ENCODE measurements at regions not wholly inside any gene's neighbourhood (a gene's known extent, or its start where the extent isn't known, plus 50 kb on each side); places are given as distances from the start of the nearest gene placed in this dataset.

DNA sequence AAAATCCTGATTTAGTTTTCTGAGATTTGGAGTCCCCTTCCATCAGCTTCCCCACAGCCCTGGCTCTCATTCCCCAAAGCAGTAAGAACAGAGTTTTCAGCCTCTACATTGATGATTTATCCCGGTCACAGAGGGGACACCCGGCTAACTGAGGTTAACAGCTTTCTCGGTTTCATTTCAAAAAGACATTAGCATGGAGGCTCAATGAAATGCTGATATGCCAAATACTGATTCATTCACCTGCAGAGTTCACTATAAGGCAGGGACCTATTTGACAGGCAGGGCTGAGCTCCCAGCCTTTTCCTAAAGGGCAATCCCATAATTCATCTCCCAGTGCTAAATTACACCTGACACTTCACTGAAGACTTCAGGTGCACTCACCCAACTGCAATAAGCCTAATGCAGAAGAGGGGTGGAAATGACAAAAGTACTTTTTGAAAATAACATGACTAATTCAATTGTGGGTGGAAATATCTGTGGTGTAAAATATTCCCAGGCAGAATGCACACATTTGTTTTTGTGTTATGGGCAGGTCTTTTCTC is 99.8 kb upstream of the PMFBP1 start:
- no peak for DNase-seq (ENCODE audit: missing footprints)
- intact Hi-C loops (cut with DNase I), result no loop called here
- ATAC-seq, result no peak

DNA sequence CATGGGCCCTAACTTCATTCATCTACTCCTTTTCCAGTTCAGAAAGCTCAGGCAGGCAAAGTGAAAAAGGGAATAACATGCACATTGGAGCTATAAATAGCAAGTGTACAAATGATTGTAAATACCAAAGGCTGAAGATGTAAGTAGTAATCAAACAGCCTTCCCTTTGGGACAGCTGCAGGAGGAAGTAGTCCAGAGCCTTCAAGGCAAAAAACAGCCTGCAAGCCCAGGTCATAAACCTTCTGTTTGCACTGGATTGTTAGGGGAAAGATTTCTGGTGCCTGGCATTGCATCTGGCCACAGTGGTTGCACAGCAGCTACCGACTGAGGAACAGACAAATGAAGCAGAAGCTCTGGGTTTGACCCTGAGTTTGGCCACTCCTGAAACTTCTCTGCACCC is 98.6 kb upstream of the PMFBP1 start:
- ATAC-seq (no peak), DNase-seq (ENCODE audit: missing footprints) (no peak)
- intact Hi-C loops (cut with DNase I), result no loop called here

DNA sequence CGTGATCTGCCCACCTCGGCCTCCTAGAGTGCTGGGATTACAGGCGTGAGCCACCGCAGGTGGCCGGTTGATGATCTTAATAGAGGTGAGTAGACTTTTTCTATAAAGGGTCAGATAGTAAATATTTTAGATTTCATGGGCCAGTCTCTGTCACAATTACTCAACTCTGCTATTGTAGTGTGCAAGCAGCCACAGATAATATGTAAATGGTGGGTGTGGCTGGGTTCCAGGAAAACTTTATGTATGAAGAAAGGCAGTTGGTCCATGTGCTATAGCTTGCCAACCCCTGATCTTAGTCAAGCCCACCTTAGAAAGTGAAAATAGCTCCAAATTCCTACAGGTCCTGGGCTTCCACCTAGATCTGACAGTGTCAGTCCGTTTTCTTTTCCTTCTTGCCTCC is 94.9 kb upstream of the PMFBP1 start:
- no peak for DNase-seq (ENCODE audit: missing footprints)
- ATAC-seq, result no peak
- intact Hi-C loops (cut with DNase I), result no loop called here

DNA sequence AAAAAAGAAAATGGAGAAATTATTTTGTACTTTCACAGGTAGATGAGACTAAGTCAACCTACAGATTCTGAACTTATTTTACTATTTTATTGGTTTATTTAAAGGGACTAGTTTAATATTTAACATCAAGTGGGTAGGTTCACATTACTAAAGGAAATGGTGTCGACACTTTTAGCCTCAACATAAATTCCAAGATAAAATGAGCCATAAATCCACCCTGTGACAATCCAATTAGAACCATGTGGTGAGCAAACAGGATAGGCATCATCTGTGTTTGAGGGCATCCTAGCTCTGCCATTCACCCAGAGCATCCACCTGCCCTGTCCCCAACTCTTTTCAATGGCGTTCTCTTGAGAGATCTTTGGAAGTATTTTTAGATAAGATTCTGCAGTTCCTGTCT is 92.8 kb upstream of the PMFBP1 start:
- DNase-seq (ENCODE audit: missing footprints), result no peak
- intact Hi-C loops (cut with DNase I), result no loop called here
- ATAC-seq, result no peak

DNA sequence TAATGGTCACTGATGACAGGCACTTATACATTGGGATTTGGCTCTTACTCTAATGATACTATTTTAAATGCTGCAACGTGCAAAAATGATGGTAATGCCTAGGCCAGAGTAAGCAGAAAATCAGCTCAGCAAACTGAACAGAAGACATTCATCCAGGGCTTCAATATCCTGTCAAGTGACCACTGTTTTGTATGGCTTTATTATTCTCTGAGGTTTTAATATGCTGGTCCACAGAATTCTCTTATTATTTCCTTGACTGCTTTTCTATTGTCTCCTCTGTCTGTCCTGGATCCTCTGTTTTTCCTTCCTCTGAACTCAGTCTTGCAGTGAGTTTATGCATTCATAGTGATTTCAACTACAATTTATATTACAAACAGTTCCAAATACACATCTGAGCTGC is 90.8 kb upstream of the PMFBP1 start:
- DNase-seq (ENCODE audit: missing footprints) (no peak), ATAC-seq (no peak)
- intact Hi-C loops (cut with DNase I), result no loop called here

DNA sequence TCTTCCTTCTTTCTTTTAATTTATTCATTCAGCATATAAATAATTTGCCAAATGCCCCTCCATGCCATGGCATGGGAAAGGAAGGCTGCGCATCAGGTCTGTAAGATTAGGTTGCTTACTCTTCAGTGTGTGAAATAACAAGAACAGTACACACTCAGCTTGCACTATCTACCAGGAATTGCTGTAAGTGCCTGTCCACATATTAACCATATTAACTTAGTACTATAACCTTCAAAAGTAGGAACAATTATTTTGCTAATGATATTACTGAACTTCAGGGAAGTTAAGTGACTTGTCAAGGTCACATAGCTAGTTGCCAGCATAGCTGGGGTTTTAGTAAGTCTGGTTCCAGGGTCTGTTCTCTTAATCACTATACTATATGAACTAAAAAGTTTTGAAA is 89.2 kb upstream of the PMFBP1 start:
- no peak for ATAC-seq
- intact Hi-C loops (cut with DNase I), result no loop called here
- no peak for DNase-seq (ENCODE audit: missing footprints)

DNA sequence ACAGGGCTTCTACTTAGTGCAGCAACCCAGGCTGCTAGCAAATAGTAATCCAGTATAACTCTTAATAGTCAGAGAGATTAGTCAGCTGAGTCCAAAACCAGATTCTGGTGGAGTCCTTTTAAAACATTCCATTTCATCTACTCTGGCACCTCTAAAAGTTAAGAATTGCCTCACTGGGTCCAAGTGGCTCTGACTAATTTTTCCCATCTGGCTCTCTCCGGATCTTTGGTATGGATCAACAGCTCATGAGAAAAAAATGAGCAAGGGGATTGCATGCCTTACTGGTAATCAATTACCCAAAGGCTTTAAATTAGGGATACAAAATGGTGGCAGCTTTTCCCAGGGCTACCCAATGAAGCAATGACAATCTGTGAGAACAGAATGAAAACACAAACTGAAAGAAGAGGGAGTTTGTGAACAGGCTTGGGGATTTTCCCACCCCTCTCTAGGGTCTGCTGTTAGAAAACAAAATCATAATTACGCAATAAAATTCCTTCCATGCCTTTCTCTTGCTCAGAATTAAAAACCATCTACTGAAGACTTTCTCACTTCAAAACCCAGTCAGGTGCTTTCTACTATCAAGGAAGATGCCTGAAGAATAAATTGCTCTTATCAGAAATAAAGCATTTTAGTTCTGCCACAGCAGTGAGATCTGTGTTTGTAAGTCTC is 84.6 kb upstream of the PMFBP1 start:
- no peak for ATAC-seq
- intact Hi-C loops (cut with DNase I), result no loop called here
- DNase-seq (ENCODE audit: missing footprints), result no peak

DNA sequence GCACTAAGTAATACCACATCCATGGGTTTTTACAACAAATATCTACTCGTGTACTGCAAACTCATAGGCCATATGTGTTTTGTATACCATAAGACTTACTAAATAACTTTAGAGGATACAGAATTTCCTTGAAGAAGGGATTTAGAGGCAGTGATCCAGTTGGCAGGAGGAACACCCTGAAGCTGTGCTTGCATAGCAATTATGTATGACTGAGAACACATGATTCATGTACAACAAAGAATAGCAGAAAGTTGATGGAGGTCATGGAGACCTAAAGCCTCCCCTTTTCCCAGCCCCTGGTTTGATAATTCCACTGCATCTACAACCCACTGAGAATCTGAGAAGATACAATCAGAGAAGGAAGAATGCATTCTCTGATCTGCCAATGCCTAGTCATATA is 83.8 kb upstream of the PMFBP1 start:
- DNase-seq (ENCODE audit: missing footprints), result no peak
- ATAC-seq, result no peak
- intact Hi-C loops (cut with DNase I), result no loop called here

DNA sequence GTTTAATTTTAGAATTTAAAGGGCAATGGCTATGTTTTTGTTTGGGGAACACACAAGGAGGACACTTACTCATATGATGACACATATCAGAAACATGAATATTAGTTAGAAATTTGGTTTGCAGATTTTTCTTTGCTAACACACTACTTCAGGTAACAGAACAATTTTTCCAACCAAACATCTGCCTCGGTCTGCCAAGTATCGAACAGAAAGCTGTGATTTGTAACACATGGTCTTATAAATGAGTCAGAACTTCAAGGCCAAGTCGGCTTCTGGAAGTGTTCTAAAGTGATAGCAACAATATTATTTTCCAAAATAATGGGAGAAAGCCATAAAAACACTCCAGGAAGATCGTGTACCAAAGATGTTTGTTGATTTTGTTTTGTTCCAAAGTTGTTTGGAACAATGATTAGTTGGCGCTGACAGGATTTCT is 75.9 kb upstream of the PMFBP1 start:
- ATAC-seq (no peak), DNase-seq (ENCODE audit: missing footprints) (no peak)
- intact Hi-C loops (cut with DNase I), result no loop called here

DNA sequence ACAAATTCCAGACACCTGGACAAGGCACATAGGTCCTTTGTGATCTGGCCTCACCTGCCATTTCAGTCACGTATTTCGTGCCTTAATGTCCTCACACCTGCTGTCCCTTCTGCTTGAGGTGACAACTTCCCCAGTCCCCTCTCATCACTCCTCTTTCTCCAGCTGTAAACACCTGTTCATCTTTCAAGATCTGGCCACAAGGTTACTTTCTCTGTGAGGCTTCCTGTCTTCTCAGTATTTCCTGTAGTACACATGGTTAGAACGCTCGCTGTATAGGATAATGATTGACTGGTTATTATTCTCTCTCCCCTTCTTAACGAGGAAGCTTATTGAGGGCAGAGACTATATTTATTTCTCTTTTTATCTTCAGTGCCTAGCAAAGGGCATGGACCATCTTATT is 74.5 kb upstream of the PMFBP1 start:
- ATAC-seq, result no peak
- DNase-seq (ENCODE audit: missing footprints), result no peak
- intact Hi-C loops (cut with DNase I), result no loop called here

DNA sequence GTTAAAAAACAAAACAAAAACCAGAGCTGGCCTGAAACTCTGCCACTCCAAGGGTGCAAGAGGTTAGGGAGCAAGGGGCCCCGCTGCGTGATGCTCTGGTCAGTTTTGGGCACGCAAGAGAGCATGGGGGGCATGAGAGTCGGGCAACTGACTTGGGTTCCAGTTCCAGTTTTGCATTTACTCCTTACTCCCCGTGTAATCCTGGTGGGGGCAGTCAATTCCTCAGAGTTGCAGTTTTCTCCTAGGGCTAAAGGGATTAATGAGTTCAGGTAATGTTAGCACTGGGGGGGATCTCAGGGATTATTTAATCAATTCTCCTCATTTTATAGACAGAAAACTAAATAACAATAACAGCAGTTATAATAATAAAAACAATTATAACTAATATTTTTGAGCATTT is 72.9 kb upstream of the PMFBP1 start:
- intact Hi-C loops (cut with DNase I), result loop anchor here (5.0 kb wide), 1 partner anchor 222 kb away; no protein-coding TSS in a partner anchor
- DNase-seq (ENCODE audit: missing footprints), result no peak
- ATAC-seq, result no peak

DNA sequence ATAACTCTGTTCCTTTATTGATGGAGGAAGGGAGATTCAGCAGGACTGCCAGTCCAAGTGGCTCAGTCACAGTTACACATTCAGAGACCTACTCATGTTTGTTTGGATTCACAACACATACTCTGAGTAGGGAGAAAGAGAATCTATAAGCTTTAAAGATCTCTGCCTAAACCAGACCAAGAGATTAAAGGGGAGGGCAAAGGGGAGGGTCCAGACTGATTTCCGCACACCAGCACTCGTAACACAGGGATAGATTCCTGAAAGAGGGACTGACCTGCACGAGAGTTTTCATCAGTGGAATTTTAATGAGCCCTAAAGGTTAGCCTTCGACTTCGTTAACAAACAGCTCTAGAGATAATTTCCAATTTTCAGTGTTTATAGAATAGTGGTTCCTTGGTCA is 71.7 kb upstream of the PMFBP1 start:
- ATAC-seq, result no peak
- intact Hi-C loops (cut with DNase I), result loop anchor here (5.0 kb wide), 1 partner anchor 224 kb away; no protein-coding TSS in a partner anchor

DNA sequence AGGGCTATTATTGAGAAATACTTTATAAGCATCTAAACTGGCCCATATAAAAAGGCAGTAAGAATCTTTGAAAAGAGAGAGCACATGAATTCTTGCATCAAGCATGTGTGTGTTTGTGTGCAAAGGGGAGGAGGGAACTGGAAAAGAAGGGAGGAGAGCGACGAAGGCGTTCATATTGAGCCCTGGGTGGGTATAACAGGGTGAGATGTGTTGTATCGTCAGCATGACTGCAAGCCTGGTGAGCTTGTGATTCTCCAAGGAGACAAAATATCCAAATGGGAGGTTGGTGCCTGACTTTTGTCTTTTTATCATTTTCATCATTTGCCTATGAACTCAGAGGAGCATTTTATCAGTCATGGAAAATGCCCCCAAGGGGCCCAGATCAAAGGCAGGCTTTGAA is 70.8 kb upstream of the PMFBP1 start:
- intact Hi-C loops (cut with DNase I), result loop anchor here (5.0 kb wide), 1 partner anchor 225 kb away; no protein-coding TSS in a partner anchor
- no peak for ATAC-seq

More for the DNA sequence above, 71.7 kb upstream of the PMFBP1 start:
- DNase-seq (ENCODE audit: missing footprints), result no peak

DNA sequence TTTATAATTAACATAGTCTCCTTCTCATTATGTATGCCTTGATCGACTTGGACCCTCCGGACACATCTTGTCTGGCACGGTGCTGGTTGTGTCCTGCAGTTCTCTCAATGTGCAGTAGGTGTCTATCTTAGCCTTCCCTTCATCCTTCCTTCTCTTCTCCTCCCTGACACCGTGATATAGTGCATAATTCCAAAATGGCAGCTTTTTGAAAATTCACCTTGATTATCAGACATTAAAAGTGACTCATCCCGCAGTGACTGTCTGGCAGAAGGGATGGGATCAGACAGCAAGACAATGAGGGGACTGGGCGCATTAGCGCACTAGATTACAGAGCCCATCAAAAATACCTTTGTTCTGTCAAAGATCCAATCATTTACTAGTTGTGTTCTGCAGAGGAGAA is 70.0 kb upstream of the PMFBP1 start:
- intact Hi-C loops (cut with DNase I), result loop anchor here (5.0 kb wide), 1 partner anchor 225 kb away; no protein-coding TSS in a partner anchor
- no peak for DNase-seq (ENCODE audit: missing footprints)
- ATAC-seq, result peak; percentile 46

More for the DNA sequence above, 70.8 kb upstream of the PMFBP1 start:
- DNase-seq (ENCODE audit: missing footprints), result no peak

DNA sequence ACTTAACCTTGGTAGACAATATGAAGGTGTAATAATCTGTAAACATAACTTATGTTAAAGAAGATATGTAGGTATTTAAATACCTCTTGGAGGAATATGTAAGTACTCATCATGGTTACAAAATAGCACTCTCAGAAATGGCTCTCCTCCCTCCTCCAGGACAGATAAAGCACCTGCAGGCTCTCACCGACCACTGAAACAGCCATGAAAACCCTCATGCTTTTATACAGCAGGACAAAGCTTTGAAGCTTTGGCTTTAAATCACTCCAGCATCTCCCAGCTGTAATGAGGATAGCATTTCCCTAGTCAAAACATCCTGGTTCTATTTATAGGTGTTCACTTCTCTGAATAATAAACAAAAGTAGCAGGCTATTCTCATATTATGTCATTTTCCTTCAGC is 69.1 kb upstream of the PMFBP1 start:
- intact Hi-C loops (cut with DNase I), result loop anchor here (5.0 kb wide), 1 partner anchor 226 kb away; no protein-coding TSS in a partner anchor
- no peak for ATAC-seq
- no peak for DNase-seq (ENCODE audit: missing footprints)

DNA sequence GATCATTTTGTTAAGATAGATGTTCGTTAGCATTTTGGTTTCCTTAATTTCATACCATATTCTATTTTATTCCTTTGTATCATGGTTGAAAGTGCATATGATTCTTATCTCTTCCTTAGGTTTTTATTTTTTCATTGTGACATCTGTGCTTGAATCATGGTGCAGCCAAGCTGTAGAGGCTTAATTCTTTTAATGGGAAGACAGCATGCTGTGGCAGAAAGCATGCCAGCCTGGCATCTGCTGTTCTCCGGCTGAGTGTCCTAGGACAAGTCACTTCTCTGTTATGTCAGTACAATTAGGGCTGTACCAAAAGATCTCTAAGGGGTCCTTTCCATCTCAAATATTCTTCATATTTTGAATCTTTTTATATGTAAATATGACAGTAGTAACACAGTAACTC is 68.5 kb upstream of the PMFBP1 start:
- intact Hi-C loops (cut with DNase I), result loop anchor here (5.0 kb wide), 1 partner anchor 227 kb away; no protein-coding TSS in a partner anchor
- no peak for DNase-seq (ENCODE audit: missing footprints)
- ATAC-seq, result no peak

DNA sequence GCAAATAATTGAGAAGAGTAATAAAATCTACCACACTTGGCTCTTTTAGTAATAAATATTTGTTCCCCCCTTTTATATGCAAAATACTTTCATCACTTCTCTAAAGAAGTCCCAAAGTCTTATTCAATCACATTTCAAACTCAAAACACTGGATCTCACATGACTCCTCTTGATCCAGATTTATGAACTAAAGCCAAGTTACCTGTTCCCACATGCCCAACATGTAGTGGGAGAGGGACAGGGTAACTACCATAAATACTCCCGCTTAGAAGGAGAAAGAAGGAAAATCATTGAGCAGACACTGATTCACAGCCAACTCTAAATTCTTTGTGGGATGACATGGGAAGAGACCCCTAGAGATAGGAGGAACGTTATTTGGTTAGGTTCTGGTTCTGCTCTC is 64.9 kb upstream of the PMFBP1 start:
- intact Hi-C loops (cut with DNase I), result no loop called here
- DNase-seq (ENCODE audit: missing footprints) (no peak), ATAC-seq (no peak)

DNA sequence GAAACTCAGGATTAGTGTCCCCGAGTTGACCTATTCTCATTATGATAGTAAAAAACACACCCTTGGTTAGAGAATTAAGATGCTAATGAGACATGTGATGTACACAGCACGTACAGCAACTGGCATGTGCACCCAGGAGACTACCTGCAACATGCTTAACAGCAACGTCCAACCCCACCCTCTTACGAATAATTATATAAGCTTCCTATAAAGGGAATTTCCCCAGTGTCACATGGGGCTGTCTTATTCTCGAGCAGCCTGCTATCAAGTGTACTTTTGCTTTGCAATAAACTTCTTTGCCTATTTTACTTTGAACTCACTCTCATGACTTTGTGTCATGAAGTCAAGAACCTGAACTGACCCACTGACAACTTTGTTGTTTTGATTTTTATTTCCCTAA is 62.4 kb upstream of the PMFBP1 start:
- intact Hi-C loops (cut with DNase I), result no loop called here
- ATAC-seq, result no peak
- no peak for DNase-seq (ENCODE audit: missing footprints)

DNA sequence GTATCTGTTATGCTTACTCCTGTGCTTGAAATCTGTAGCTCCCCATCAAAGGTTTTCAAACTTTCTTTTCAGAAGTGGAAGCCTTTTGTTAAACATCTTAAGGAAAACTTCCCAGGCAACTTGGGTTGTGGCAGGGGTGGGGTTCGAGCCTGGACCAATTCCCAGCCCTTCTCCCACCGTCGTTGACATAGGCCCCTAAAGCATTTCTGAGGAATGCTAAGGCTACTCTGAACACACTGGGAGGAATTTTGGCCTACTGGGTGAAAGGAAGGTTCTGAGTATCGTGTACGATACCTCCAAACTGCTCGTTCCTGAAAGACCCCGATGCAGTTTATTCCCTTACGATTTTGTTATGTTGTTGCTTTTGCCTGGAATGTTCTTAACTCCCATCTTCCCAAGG is 56.1 kb upstream of the PMFBP1 start:
- intact Hi-C loops (cut with DNase I), result no loop called here
- ATAC-seq, result no peak
- DNase-seq (ENCODE audit: missing footprints), result no peak

DNA sequence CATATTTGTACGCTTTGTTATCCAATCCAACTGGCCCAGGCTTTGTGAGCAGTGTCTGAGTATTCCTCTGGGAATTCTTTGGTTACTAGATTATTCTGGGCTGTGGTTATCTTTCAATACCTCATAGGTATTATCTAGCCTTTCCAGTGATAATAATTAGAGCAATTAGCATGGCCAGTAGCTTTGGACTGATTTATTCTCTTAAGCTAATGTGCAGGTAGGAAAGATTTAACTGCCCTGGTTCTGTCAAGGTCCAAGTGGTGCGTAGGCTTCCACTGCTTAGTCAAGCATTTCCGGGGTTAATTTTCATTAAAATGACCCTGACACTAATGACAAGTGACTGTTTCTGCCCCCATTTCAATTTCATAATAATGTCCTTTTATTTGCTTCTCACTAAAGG is 54.2 kb upstream of the PMFBP1 start:
- intact Hi-C loops (cut with DNase I), result no loop called here
- DNase-seq (ENCODE audit: missing footprints) (no peak), ATAC-seq (no peak)

DNA sequence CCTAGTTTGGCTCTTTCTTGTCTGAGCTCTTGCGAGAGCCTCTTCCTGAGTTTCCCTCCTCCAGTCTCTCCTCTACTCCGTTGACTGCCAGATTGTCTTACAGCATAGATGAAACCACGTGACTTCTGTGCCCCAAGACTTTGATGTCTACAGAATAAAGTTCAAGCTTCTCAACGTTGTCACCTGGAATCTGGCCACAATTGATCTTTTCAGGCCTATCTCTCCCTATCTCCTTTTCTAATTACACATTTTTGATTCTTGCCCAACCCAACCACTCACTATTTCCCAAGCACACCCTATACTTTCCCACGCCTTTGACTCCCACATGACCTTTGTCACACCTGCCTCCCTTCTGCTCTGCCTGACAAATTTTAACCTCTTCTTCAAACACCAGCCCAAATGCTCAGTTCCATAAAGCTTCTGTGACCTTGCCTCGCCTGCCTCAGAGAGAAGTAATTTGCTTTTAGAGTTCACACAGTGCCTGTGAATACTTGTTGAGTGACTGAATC is 52.4 kb upstream of the PMFBP1 start:
- ATAC-seq (no peak), DNase-seq (ENCODE audit: missing footprints) (no peak)
- intact Hi-C loops (cut with DNase I), result no loop called here
